HUES6 (cell line): ENCODE measurements at regions not wholly inside any gene's neighbourhood (a gene's known extent, or its start where the extent isn't known, plus 50 kb on each side); places are given as distances from the start of the nearest gene placed in this dataset.

Experiments used
- H3K27ac ChIP-seq: 2 replicates; pipeline ENCODE4 v1.7.0; 2013; ENCODE audit warnings: low read depth, mild to moderate bottlenecking, low read length, inconsistent platforms
- H3K27me3 ChIP-seq: 2 replicates; pipeline ENCODE4 v1.6.1; 2013; ENCODE audit warnings: low read length; ENCODE audit not compliant: control insufficient read depth, insufficient read depth
- H3K36me3 ChIP-seq: 2 replicates; pipeline ENCODE4 v1.6.1; 2013; ENCODE audit warnings: low read length; ENCODE audit not compliant: control insufficient read depth, insufficient read depth
- H3K4me1 ChIP-seq: 2 replicates; pipeline ENCODE4 v1.6.1; 2013; ENCODE audit warnings: low read length; ENCODE audit not compliant: control insufficient read depth, insufficient read depth
- H3K4me3 ChIP-seq: 2 replicates; pipeline ENCODE4 v1.5.1; 2013; ENCODE audit warnings: low read depth, low read length
- H3K9ac ChIP-seq: one replicate; pipeline ENCODE4 v1.6.1; 2013; ENCODE audit warnings: mild to moderate bottlenecking, low read length
- H3K9me3 ChIP-seq: 2 replicates; pipeline ENCODE4 v1.6.1; 2013; ENCODE audit warnings: low read depth, low read length; ENCODE audit not compliant: control insufficient read depth, insufficient read depth

GRCh38 chr6:113308266-113308665, 548.9 kb upstream of the MARCKS start:
- Histone ChIP-seq H3K4me3 (no peak overlapping the region), H3K9me3 (no peaks in the 10 kb centered on the region), H3K9ac (no peak overlapping the region), H3K4me1 (no peaks in the 10 kb centered on the region), H3K36me3 (no peaks in the 10 kb centered on the region), H3K27me3 (no peaks in the 10 kb centered on the region), H3K27ac (no peak overlapping the region)

- H3K4me3 ChIP-seq, result no peak overlapping the region
- no peaks in the 10 kb centered on the region for H3K4me1 ChIP-seq
- no peaks in the 10 kb centered on the region for H3K27me3 ChIP-seq
- no peak overlapping the region for H3K9ac ChIP-seq
- H3K9me3 ChIP-seq, result no peaks in the 10 kb centered on the region
- no peaks in the 10 kb centered on the region for H3K36me3 ChIP-seq
- H3K27ac ChIP-seq, result no peak overlapping the region; the same call in 1 of the 2 replicates
Observed at GRCh38 chr6:113313841-113314240, 543.3 kb upstream of the MARCKS start.

GRCh38 chr6:113315165-113315564, 542.0 kb upstream of the MARCKS start:
- Histone ChIP-seq H3K27me3 (no peaks in the 10 kb centered on the region), H3K4me3 (no peak overlapping the region), H3K4me1 (no peaks in the 10 kb centered on the region), H3K36me3 (no peaks in the 10 kb centered on the region), H3K9ac (no peak overlapping the region), H3K27ac (no peak overlapping the region), H3K9me3 (no peaks in the 10 kb centered on the region)

GRCh38 chr6:113315879-113316278, 541.3 kb upstream of the MARCKS start:
- Histone ChIP-seq H3K9ac (no peak overlapping the region), H3K36me3 (no peaks in the 10 kb centered on the region), H3K9me3 (no peaks in the 10 kb centered on the region), H3K4me3 (no peak overlapping the region), H3K27me3 (no peaks in the 10 kb centered on the region), H3K4me1 (no peaks in the 10 kb centered on the region), H3K27ac (no peak overlapping the region)

- Histone ChIP-seq H3K36me3 (no peaks in the 10 kb centered on the region), H3K4me1 (no peaks in the 10 kb centered on the region), H3K4me3 (no peak overlapping the region), H3K9ac (no peak overlapping the region), H3K9me3 (no peaks in the 10 kb centered on the region), H3K27me3 (no peaks in the 10 kb centered on the region), H3K27ac (no peak overlapping the region)
Observed at GRCh38 chr6:113317442-113317841, 539.7 kb upstream of the MARCKS start.

GRCh38 chr6:113317891-113318574, 539.1 kb upstream of the MARCKS start:
- H3K36me3 ChIP-seq, result no peaks in the 10 kb centered on the region
- no peak overlapping the region for H3K27ac ChIP-seq
- no peak overlapping the region for H3K9ac ChIP-seq
- no peaks in the 10 kb centered on the region for H3K27me3 ChIP-seq
- no peak overlapping the region for H3K4me3 ChIP-seq
- no peaks in the 10 kb centered on the region for H3K4me1 ChIP-seq
- no peaks in the 10 kb centered on the region for H3K9me3 ChIP-seq

- no peak overlapping the region for H3K27ac ChIP-seq
- no peak overlapping the region for H3K9ac ChIP-seq
- H3K4me3 ChIP-seq, result no peak overlapping the region
- no peaks in the 10 kb centered on the region for H3K27me3 ChIP-seq
- no peaks in the 10 kb centered on the region for H3K4me1 ChIP-seq
- H3K36me3 ChIP-seq, result no peaks in the 10 kb centered on the region
- no peaks in the 10 kb centered on the region for H3K9me3 ChIP-seq
Observed at GRCh38 chr6:113318575-113318917, 538.6 kb upstream of the MARCKS start.

- Histone ChIP-seq H3K27me3 (no peaks in the 10 kb centered on the region), H3K4me1 (no peaks in the 10 kb centered on the region), H3K9ac (no peak overlapping the region), H3K36me3 (no peaks in the 10 kb centered on the region), H3K4me3 (no peak overlapping the region), H3K27ac (no peak overlapping the region), H3K9me3 (no peaks in the 10 kb centered on the region)
Observed at GRCh38 chr6:113320653-113321052, 536.5 kb upstream of the MARCKS start.

GRCh38 chr6:113326781-113327180, 530.4 kb upstream of the MARCKS start:
- Histone ChIP-seq H3K27ac (no peak overlapping the region), H3K9me3 (no peaks in the 10 kb centered on the region), H3K4me3 (no peak overlapping the region), H3K4me1 (peaks cover 6% of the 10 kb centered on the region; the same call in 1 of the 2 replicates), H3K27me3 (no peaks in the 10 kb centered on the region), H3K36me3 (no peaks in the 10 kb centered on the region), H3K9ac (no peak overlapping the region)

GRCh38 chr6:113328886-113329381, 528.2 kb upstream of the MARCKS start:
- Histone ChIP-seq H3K9me3 (no peaks in the 10 kb centered on the region), H3K9ac (no peak overlapping the region), H3K4me3 (no peak overlapping the region), H3K27me3 (no peaks in the 10 kb centered on the region), H3K36me3 (no peaks in the 10 kb centered on the region), H3K27ac (no peak overlapping the region), H3K4me1 (peaks cover 6% of the 10 kb centered on the region; the same call in 1 of the 2 replicates)

GRCh38 chr6:113329942-113330635, 527.1 kb upstream of the MARCKS start:
- Histone ChIP-seq H3K4me1 (peaks cover 6% of the 10 kb centered on the region; the same call in 1 of the 2 replicates), H3K4me3 (no peak overlapping the region), H3K27ac (no peak overlapping the region), H3K9me3 (no peaks in the 10 kb centered on the region), H3K27me3 (no peaks in the 10 kb centered on the region), H3K36me3 (no peaks in the 10 kb centered on the region), H3K9ac (no peak overlapping the region)
